Astrocyte of the spinal cord (primary cell): ENCODE measurements at regions not wholly inside any gene's neighbourhood (a gene's known extent, or its start where the extent isn't known, plus 50 kb on each side); places are given as distances from the start of the nearest gene placed in this dataset.

Experiments used
- DNase-seq: peaks from one replicate; pipeline ENCODE4 v3.0.0; 2011; ENCODE audit warnings: low read depth, low spot score
- H3K4me3 ChIP-seq: 2 replicates; pipeline ENCODE4 v1.5.1; 2011; ENCODE audit warnings: low read depth, mild to moderate bottlenecking, low read length, moderate library complexity
- CTCF ChIP-seq: IDR thresholded peaks from 2 replicates; pipeline ENCODE4 v1.5.1; 2012; ENCODE audit warnings: low read depth, mild to moderate bottlenecking, low read length, inconsistent platforms
- in situ Hi-C: cut with HindIII; loops from 2 replicates; pipeline ENCODE4 v1.10.0; 2017; ENCODE audit warnings: low sequenced_read_pairs

- TF ChIP-seq CTCF, result no peak
- no peak overlapping the region for H3K4me3 ChIP-seq
- no peak for DNase-seq
- in situ Hi-C loops, result no loop called here
These were observed 83.3 kb upstream of the KCNH8 start for GRCh38 chr3:19065027-19065426.

GRCh38 chr3:19063936-19064335 is 84.4 kb upstream of the KCNH8 start:
- in situ Hi-C loops, result no loop called here
- no peak for TF ChIP-seq CTCF
- DNase-seq, result no peak

GRCh38 chr3:19060404-19060803 is 87.9 kb upstream of the KCNH8 start:
- H3K4me3 ChIP-seq, result no peak overlapping the region
- in situ Hi-C loops, result no loop called here
- DNase-seq, result no peak
- TF ChIP-seq CTCF, result no peak

More at GRCh38 chr3:19063936-19064335, 84.4 kb upstream of the KCNH8 start:
- no peak overlapping the region for H3K4me3 ChIP-seq

- DNase-seq, result no peak
- in situ Hi-C loops, result no loop called here
- no peak for TF ChIP-seq CTCF
- H3K4me3 ChIP-seq, result no peak overlapping the region
These were observed 95.4 kb upstream of the KCNH8 start for GRCh38 chr3:19052874-19053273.

- no peak for TF ChIP-seq CTCF
- no peak for DNase-seq
- no peak overlapping the region for H3K4me3 ChIP-seq
- in situ Hi-C loops, result no loop called here
These were observed 101.9 kb upstream of the KCNH8 start for GRCh38 chr3:19046440-19046839.

GRCh38 chr3:19030522-19030839 is 117.8 kb upstream of the KCNH8 start:
- no peak for DNase-seq
- H3K4me3 ChIP-seq, result no peak overlapping the region
- in situ Hi-C loops, result no loop called here
- no peak for TF ChIP-seq CTCF
